ENCODE measurements at regions not wholly inside any gene's neighbourhood (a gene's known extent, or its start where the extent isn't known, plus 50 kb on each side); places are given as distances from the start of the nearest gene placed in this dataset.
"Not testable (repeated sequence)": the region's sequence is repeated elsewhere in the genome, so short reads cannot be mapped to it uniquely, and the experiment has no call there.

DNA sequence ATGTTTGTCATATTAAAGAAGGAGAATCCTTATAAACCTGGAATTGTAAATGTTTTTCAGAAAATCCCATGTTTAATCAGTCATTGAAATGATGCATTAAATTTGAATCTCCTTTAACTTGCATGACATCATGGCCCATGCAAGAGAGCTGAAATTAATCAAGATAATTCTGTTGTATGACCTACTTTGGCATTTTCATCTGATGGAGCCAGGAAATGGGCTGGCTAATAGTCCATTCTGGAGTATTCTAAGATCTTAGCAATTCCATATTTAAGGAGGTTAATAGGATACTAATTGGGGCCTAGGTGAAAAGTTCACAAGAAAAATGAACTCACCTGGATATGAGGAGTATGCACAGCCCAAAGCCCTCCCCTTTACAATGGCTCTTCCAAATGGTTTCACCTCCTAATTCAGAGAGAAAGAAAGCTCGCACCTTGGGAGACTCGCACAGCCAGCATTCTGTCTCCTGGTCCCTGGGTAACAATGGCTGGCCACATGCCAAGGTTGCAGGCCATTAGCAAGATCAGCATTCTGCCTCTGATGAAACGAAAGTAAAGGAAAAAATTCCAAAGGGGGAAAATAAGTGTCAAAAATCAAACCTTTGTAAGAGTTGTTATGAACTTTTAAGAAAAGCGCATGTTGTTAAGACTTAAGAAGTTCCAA is 786.4 kb downstream of the MCTP2 start:
- DNase-seq (ENCODE audit: low spot score), result peak; percentile 12

DNA sequence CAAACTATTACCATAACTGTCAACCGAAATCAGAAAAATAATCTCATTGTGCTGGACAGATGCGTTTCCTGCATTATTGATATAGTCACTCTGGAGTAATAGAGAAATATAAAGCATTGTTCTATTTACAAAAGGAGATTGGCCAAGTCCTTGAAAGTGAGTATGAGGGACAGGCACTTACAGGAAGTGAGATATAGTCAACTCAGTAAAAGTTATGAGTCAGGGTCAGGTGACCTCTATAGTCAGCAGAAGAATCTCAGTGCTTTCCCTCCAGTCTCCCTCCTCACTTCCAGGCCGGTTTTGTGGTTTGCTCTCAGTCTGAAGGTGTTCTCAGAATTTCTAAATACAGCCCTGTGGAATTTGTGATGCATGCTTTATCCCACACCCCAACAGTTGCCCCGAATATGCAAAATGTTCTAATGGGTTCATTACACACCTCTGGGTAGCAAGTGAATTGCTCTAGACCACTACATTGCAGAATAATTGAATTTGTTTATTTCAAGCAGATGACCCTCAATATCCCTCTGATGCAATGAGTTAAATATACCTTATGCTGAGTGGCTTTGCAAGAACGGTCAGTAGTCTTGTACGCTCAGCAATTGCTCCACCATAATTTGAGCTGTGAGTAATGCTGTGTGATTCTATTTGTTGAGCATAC is 787.7 kb downstream of the MCTP2 start:
- DNase-seq (ENCODE audit: low spot score), result no peak

DNA sequence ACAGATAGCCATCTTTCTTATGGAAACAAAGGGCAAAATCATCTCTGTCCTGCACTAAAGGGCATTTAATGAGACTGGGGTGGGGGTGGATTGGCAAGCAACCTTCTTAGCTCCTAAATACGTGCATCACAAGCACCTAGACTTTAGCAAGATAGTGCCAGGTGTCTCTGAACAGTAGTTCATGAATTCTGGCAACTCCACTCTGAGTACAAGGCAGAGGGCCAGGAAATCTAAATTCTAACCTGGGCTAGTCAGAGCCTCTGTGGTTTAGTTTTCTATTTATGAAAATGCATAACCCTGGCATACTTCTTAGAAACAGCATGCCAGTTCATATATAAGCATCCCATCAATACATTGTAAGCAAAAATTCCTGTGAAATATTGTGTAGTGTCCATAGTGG is 788.5 kb downstream of the MCTP2 start:
- no peak for DNase-seq (ENCODE audit: low spot score)

DNA sequence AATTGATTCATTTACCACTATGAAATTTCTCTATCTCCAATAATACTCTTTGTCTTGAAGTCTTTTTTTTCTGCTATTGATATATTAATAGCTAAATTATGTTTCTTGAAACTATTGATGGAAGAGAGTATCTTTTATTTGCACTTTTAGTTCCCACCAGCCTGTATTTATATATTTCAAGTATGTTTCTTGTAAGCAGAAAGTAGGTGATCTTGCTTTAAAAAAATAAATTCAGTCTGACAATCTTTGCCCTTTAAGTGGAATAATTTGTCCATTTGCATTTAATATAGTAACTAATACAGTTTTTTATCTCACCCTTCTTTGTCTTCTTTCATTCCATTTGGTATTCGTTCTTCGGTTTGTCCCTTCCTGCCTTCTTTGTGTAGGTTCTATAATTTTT is 790.5 kb downstream of the MCTP2 start:
- no peak for DNase-seq (ENCODE audit: low spot score)

DNA sequence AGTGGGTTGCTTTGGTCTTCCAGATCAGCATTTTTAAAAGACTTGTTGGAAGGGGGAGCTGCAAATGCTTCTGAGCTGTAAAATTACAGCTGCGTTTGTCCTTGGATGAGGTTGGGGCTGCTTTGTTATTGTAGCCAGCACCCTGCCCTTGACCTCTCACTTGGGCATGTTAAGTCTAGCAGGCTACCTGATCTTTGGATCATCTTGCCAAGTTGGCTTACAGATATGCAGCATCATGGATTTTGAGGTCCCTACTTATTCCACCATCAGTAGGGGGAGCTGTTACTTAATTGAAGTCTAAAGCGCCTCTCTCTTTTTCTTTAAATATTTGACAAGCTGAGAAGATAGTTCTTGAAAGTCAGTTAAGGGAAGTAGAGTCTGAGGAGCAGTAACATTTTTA is 793.0 kb downstream of the MCTP2 start:
- DNase-seq (ENCODE audit: low spot score), result peak; percentile 10

DNA sequence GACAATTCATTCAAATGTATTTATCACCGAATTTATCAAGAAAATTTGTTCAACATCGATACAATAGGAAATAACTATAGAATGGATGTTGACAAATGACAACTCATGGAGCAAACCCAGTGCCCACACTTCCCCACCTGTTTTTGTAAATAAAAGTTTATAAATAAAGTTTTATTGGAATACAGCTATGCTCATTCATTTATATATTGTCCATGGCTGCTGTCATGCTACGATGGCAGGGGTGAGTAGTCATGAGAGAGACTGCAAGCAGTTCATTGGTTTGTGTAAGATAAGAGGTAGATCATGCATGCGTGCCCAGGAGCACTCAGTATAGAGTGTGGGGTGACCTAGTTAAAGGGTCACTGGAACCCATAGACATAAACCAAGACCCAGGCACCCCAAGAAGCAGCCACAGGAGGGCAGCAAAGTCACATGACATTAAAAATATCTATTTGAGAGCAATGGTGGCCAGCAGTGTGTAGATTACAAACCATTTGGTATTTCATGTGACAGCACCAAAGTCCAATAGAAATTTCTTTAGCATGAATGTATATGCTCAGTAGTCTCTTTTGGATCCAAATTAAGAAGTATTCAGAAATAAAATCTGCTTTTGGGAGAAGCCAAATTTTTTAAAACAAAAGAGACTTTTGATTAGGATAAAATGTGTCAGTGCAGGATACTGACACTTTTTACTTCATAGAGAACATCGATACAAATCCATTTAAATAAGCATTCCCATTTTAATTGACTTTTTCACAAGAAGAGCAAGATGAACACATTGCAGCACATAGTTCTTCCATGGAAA is 794.8 kb downstream of the MCTP2 start:
- DNase-seq (ENCODE audit: low spot score), result peak; percentile 3

DNA sequence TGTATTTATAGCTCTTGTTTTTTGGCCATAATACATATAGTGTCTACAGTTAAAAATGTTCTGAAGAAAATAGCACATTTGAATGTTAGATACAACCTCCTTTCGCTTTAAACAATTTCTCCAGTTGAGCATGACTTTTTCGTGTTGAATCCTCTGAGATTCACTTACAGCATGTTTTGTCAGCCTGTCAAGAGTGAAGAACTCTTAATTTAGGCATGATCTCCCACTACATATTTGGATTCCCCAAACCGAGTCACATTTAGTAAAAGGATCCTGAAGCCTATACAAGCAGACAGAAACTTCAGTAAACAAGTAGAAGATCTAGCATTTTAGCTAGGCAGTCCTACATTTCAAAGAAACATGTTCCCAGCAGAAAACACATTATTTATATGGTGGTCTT is 796.6 kb downstream of the MCTP2 start:
- DNase-seq (ENCODE audit: low spot score), result no peak

DNA sequence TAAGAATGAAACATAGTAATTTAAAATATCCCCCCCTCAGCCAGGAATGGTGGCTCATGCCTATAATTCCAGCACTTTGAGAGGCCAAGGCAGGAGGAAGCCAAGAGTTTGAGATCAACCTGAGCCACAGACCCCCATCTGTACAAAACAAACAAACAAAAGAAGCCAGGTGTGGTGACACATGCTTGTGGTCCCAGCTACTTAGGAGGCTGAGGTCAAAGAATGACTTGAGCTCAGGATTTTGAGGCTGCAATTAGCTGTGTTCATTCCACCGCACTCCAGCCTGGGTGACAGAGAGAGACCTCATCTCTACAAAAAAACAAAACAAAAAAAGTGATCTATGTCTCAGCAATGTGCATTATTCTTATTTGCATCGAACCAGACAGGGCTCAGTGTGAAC is 800.8 kb downstream of the MCTP2 start:
- no peak for DNase-seq (ENCODE audit: low spot score)

DNA sequence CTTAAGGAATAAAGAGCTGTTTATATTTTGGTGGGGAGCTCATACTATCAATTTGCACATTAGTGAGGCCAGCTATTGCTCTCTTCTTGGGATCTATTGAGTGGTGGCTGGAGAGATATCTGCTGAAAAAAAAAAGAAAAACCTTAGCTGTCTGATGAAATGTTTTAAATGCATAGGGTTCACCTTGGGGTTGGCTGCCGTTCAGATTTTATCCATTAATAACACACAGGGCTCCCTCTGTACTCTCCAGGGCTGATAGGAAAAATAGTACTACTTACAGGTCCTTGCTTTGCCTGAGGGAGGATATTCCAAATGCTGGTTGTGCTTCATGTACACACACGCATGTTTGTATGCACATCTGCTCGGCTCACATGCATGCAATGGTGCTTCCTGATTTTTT is 803.7 kb downstream of the MCTP2 start:
- no peak for DNase-seq (ENCODE audit: low spot score)

DNA sequence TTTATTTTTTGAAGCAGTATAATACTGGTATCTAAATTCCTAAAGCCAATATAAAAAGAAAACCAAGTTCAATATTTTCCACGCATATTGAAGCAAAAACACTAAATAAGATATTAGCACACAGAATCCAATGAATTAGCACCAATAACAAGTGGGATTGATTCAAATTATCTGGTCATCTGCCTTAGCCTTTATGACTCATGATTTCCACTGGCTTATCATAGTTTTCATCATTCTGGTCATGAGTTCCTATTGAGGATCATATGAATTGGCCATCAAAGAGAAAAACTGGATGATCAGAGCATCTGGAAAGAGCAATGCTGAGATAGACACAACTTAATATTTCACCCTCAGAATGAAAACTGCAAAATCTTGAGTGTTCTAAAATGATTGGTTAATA is 809.9 kb downstream of the MCTP2 start:
- DNase-seq (ENCODE audit: low spot score), result no peak

DNA sequence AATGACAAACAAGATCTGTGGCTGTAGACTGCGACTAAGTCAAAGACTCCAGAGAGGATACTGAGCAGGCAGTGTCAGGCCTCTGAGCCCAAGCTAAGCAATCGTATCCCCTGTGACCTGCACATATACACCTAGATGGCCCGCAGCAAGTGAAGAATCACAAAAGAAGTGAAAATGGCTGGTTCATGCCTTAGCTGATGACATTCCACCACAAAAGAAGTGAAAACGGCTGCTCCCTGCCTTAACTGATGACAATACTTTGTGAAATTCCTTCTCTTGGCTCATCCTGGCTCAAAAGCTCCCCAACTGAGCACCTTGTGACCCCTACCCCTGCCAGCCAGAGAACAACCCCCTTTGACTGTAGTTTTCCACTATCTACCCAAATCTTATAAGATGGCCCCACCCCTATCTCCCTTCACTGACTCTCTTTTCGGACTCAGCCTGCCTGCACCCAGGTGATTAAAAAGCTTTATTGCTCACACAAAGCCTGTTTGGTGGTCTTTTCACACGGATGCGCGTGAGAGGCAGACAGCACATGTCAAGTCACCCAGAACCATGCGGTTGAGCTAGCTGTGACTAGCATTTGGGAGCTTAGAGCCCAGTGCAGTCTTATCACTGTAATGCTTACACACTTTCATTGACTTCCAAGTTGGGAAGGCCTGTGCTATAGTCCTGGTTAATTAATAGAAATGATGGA is 812.0 kb downstream of the MCTP2 start:
- DNase-seq (ENCODE audit: low spot score), result not testable (repeated sequence)

DNA sequence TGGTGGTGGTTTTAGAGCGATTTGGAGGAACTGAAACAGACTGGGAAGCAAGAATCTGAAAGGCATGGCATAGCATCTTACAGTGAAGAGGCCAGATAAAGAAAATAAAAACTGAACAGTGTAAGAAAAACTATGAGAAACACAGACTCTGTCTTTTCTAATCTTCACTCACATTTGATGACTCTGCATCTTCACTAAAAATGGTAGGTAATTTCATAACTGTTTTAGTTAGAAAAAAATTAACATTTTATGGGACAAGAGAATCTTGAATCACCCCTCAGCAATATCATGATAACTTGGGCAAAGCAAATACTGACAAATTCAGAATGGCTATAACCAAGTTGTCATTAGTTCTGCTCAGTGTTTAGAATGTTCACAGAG is 812.6 kb downstream of the MCTP2 start:
- DNase-seq (ENCODE audit: low spot score), result no peak

DNA sequence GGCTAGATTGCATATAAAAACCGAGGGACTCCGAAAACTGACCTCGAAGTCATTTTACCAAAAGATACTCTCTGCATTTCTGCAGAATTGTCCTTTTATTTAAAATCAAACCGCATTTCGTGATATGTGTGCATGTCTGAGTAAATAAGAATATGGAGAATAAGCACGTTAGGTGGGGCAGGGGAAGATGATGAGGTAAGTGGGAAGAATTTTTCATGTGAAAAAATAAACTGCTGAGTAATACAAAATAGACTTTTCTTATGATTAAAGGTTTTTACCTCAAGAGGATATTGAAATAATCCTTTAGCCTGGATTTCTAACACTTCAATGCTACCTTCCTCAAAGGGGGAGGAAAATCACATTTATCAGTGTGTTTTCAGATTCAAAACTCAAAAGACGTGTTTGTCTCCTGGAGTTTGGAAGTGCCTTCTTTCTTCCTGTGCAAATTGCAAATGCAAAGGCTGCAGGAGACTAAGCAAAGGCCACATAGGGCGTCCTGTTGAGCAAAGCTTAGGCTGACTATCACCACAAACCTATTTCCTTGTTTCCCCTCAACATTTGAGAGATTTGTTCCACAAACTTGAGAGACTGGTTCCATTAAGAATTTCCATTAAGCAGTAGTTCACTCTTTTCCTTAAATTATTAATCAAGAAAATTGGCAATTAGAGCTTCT is 813.5 kb downstream of the MCTP2 start:
- DNase-seq (ENCODE audit: low spot score), result no peak

DNA sequence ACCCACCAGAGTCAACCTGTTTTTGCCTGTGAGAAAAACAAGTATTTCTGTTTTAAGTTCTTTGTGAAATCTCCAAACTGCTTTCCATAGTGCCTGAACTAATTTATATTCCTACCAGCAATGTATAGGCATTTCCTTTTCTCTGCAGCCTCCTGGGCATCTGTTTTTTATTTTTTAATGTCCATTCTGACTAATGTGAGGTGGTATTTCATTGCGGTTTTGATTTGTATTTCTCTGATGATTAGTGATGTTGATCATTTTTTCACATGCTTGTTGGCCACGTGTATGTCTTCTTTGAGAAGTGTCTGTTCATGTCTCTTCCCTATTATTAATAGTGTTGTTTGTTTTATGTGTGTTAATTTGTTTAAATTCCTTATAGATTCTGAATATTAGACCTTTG is 820.5 kb downstream of the MCTP2 start:
- DNase-seq (ENCODE audit: low spot score), result no peak

DNA sequence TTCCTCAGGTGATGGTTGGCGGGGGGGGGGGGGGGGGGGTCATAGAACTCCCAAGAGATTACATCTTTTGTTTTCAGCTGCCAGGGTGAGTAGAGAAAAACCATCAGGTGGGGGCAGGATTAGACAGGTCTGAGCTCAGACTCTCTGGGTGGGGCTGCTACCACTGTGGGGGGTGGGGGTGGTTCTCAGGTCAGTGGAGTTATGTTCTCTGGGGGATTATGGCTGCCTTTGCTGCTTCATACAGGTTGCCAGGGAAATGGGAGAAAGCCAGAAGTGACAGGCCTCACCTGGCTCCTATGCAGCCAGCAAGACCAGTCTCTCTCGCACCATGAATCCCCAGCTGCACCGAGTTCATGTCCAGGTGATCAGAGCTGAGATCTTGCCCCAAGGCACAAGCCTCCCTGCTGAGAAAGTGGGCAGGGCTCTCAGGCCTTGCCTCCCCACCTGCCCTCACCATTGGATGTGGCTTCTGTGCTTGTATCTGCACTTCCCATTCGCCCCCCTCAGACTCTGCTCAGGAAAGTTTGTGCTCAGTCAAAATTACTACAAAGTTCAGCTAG is 828.1 kb downstream of the MCTP2 start:
- no peak for DNase-seq (ENCODE audit: low spot score)

DNA sequence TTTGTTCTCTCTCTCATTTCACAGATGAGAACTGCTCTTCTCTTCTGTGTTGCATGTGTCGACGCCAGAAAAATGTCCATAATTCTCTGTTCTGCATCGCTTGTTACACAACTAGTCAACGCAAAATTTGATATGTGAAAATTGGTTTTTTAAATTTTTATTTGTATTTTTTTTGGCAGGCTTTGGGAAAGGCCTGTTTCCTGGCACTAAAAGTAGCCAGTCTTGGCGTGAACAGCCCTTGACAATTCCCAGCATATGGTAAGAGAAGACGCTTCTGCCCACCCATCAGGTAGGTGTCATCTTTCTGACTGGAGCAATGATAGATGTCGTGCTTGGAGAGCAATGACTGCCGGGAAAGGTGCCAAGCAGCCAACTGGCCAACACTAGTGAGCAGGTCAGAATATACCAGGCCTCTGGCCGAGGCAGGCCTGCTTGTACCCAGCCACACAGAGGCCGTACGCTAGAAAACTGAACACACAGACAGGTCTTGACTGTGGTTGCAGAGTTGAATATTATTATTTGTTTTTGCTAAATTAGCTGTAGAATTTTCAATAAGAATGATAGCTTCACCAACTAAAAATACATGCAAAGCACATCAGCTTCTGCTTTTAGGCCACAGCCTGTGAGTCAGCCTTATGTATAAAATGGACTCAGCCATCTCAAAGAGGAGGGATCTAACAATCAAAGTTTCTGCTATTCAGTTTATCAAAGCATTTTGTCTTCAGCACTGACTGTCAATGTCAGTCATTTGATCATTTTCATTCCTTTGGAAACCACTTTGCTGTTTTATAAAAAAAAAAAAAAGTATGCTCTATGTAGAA is 837.5 kb downstream of the MCTP2 start:
- DNase-seq (ENCODE audit: low spot score), result no peak

DNA sequence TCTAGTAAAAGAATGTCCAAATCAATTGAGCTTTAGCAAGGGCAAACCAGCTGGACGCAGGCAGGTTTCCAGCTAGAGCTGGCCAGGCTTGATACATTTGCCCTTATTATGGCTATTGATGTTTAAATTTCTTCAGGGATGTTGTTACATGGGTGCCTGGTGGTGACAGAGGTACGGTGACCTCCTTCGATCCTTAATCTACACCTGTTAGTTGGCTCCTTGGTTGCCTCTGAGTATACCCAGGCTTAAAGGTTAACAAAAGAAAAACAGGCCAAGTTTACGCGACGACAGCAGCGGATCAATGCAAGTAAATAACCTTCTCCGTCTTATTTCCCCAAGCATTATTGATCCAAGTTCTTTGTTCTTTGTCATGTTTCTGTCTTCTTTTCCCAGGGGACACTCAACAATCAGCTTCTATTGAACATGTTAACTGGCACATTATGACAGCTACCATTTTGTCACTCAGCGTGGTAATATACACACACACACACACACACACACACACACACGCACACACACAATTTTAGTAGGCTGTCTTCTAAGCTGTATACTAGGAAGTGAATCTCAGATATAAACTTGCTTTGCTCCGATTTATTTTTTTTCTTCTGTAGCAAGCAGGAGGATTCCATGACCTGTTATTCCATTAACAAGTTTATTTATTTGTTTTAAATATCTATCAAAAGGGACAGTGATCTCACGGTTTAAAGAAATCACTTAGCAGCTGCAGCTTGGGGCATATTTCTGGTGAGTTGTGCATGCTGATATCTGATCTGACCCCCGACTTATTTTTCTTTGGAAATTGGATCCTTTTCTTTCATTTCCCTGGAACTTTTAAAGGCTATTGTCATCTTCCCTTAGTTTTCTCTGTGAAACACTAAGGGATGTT is 844.7 kb downstream of the MCTP2 start:
- DNase-seq (ENCODE audit: low spot score), result no peak

DNA sequence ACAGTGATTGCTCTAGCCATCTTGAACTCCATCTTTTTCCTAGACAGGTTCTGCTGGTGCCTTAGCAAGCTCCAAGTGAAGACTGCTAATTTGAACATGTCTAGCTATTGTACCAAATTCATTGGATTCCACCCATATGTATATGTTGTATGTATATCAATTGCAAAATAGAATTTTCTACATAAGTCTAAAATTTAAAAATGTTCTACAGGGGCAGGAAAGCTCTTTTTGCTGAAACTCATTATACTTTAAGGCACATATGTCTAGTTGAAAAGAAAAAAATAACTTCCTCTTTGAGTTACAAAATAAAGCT is 845.3 kb downstream of the MCTP2 start:
- no peak for DNase-seq (ENCODE audit: low spot score)

DNA sequence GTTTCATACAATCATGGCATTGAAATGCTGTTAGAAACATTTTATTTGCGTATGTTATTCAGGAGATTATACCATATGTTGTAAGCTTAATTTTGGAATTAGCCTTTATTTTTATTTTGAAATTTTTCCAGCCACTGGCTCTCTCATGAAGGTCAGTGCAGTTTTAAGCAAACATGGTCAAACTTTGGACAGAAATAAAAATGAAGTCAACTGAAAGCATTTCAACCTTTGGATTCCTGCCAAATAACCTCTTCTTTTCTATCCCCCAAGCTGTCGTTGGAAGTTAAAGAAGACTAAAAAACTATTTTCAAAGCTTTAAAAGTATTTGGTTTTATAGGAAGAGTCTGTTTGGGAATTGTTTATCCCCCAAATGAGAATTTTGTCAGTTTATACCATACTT is 846.6 kb downstream of the MCTP2 start:
- no peak for DNase-seq (ENCODE audit: low spot score)

DNA sequence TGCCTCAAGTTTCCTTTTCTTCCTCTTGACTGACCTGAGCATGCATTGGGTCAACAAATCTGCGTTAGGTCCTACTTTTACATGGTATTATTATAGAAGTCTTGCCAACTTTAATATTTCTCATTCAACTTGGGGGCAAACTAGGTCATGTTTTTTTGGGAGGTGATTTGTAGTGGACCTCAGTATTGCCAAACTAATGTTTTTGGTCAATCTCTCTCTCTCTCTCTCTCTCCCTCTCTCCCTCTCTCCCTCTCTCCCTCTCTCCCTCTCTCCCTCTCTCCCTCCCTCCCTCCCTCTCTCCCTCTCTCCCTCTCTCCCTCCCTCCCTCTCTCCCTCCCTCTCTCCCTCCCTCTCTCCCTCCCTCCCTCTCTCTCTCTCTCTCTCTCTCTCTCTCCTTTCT is 848.9 kb downstream of the MCTP2 start:
- not testable (repeated sequence) for DNase-seq (ENCODE audit: low spot score)

Measured in pons (tissue), 1 donor.